GM18508 (cell line): ENCODE measurements at regions not wholly inside any gene's neighbourhood (a gene's known extent, or its start where the extent isn't known, plus 50 kb on each side); places are given as distances from the start of the nearest gene placed in this dataset.
"Not testable (repeated sequence)": the region's sequence is repeated elsewhere in the genome, so short reads cannot be mapped to it uniquely, and the experiment has no call there.

Experiments used
- ATAC-seq: cut with Tn5 transposase; IDR thresholded peaks from one replicate; pipeline ENCODE4 v1.9.1; 2021; ENCODE audit warnings: moderate number of reproducible peaks; ENCODE audit not compliant: insufficient read depth, unreplicated experiment

GRCh38 chr1:219099307-219099706 is 74.4 kb upstream of the LYPLAL1 start:
- no peak for ATAC-seq

- no peak for ATAC-seq
Measured at GRCh38 chr1:219100059-219100458, 73.6 kb upstream of the LYPLAL1 start.

DNA sequence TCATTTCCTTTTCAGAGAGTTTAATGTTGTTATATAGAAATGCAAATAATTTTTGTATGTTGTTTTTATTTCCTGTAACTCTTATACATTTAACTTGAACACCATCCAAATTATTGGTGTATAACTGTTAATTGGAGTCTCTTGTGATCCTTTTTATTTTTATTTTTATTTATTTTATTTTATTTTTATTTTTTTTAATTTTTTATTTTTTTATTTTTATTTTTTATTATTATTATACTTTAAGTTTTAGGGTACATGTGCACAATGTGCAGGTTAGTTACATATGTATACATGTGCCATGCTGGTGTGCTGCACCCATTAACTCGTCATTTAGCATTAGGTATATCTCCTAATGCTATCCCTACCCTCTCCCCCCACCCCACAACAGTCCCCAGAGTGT is 71.2 kb upstream of the LYPLAL1 start:
- ATAC-seq: not testable (repeated sequence)

DNA sequence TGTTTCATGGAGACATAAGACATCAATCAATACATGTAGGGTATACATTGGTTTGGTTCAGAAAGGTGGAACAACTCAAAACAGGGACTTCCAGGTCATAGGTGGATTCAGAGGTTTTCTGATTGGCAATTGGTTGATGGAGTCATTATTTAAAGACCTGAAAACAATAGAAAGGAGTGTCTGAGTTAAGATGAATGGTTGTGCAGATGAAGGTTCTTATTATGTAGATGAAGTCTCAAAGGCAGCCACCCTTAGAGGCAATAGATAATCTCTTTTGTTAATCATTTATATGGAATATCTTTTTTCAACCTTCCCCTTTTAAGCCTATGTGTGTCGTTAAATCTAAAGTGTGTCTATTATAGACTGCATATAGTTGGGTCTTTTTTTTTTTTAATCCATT is 67.8 kb upstream of the LYPLAL1 start:
- ATAC-seq: no peak

GRCh38 chr1:219109424-219110018 is 64.2 kb upstream of the LYPLAL1 start:
- no peak for ATAC-seq

- ATAC-seq: no peak
Measured at GRCh38 chr1:219113261-219113660, 60.4 kb upstream of the LYPLAL1 start.

- ATAC-seq: no peak
Measured at GRCh38 chr1:219114014-219114413, 59.7 kb upstream of the LYPLAL1 start.

GRCh38 chr1:219119839-219120238 is 53.8 kb upstream of the LYPLAL1 start:
- no peak for ATAC-seq

GRCh38 chr1:219120624-219121544 is 52.8 kb upstream of the LYPLAL1 start:
- ATAC-seq: no peak

DNA sequence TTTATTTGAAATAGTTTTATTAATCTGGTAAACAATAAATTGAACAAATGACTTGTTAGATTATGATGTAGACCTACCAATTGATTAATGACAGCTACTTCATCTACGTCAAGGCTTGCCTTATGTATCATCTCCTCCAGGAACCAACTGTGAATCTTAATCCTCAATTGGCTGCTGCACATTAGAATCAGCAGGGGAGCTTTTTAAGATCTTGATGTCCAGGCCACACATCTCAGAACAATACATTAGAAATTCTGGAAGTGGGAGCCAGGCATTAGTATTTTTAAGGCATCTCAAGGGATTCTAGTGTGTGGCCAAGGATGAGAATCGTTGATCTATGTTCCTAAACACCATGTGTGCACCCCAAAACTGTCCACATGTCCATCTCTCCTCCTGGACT is 52.0 kb upstream of the LYPLAL1 start:
- ATAC-seq: no peak

DNA sequence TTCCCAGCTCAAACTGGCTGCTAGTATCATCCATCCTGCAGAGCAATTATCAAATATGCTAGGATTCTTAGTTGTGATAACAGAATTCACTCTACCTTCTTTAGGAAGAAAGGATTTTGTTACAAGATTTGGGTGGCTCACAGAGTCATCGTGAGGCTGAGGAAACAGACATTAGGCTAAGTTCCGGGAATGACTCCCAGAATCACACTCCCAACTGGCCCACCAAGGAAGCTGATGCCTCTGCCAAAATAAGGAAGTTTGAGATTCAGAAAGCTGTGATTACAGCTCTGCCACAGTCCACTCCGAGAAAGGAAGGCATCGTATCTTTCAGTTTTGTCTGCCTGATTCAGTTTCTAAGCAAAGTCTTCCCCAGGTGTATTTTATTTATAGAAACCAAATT is 50.6 kb upstream of the LYPLAL1 start:
- no peak for ATAC-seq
